Mesenchymal stem cell (in vitro differentiated cells and primary cell): ENCODE measurements at regions not wholly inside any gene's neighbourhood (a gene's known extent, or its start where the extent isn't known, plus 50 kb on each side); places are given as distances from the start of the nearest gene placed in this dataset.
A peak's percentile ranks its signal among the peaks of the same experiment; 100 is the strongest.

Experiments used
- DNase-seq: peaks from one replicate; pipeline ENCODE4 v3.0.0-alpha.2; 2013
- H2AFZ ChIP-seq: one replicate; pipeline ENCODE4 v1.6.1; 2013; ENCODE audit warnings: low read depth, mild to moderate bottlenecking, control low read depth, inconsistent platforms, low read length, moderate library complexity
- H2AK5ac ChIP-seq: 2 replicates; pipeline ENCODE4 v1.6.1; 2013; ENCODE audit warnings: low read length, moderate library complexity, mild to moderate bottlenecking, inconsistent platforms; ENCODE audit not compliant: severe bottlenecking
- H2BK120ac ChIP-seq: one replicate; pipeline ENCODE4 v1.6.1; 2013; ENCODE audit warnings: low read depth, mild to moderate bottlenecking, inconsistent platforms, low read length, moderate library complexity
- H2BK12ac ChIP-seq, 2 experiments: one replicate each; pipeline ENCODE4 v1.6.1; 2013; ENCODE audit warnings: inconsistent platforms in 2 of 2, low read length in 2 of 2, mild to moderate bottlenecking in 2 of 2, moderate library complexity in 2 of 2, control low read depth in 1 of 2
- H2BK15ac ChIP-seq: one replicate; pipeline ENCODE4 v1.6.1; 2013; ENCODE audit warnings: mild to moderate bottlenecking, low read depth, inconsistent platforms; ENCODE audit not compliant: poor library complexity, severe bottlenecking
- H2BK5ac ChIP-seq: 2 replicates; pipeline ENCODE4 v1.6.1; 2013; ENCODE audit warnings: low read depth, mild to moderate bottlenecking, low read length, control low read depth, inconsistent platforms; ENCODE audit not compliant: poor library complexity, severe bottlenecking
- H3K14ac ChIP-seq, 2 experiments: one replicate each; pipeline ENCODE4 v1.6.1; 2013; ENCODE audit warnings: inconsistent platforms in 2 of 2, low read length in 2 of 2, control low read depth in 1 of 2, mild to moderate bottlenecking in 1 of 2, moderate library complexity in 1 of 2
- H3K18ac ChIP-seq, 2 experiments: one replicate each; pipeline ENCODE4 v1.6.1; 2013; ENCODE audit warnings: inconsistent platforms in 2 of 2, low read length in 2 of 2, control low read depth in 1 of 2, low read depth in 1 of 2, mild to moderate bottlenecking in 1 of 2
- H3K23ac ChIP-seq, 2 experiments: one replicate each; pipeline ENCODE4 v1.6.1; 2013; ENCODE audit warnings: inconsistent platforms in 2 of 2, low read length in 2 of 2, mild to moderate bottlenecking in 2 of 2, moderate library complexity in 2 of 2, control low read depth in 1 of 2
- H3K27ac ChIP-seq: 2 replicates; pipeline ENCODE4 v1.5.1; 2013; ENCODE audit warnings: mild to moderate bottlenecking, moderate library complexity, low read length, control low read depth, inconsistent platforms; ENCODE audit not compliant: poor library complexity, severe bottlenecking
- H3K27me3 ChIP-seq, 2 experiments: 2 replicates each; pipeline versions ENCODE4 v1.6.1 to v1.7.0; 2013; ENCODE audit warnings: low read length in 2 of 2, mild to moderate bottlenecking in 2 of 2, moderate library complexity in 2 of 2, control low read depth in 1 of 2, inconsistent platforms in 1 of 2; ENCODE audit not compliant: control insufficient read depth in 1 of 2, insufficient read depth in 1 of 2
- H3K36me3 ChIP-seq, 2 experiments: 2 replicates each; pipeline versions ENCODE4 v1.6.1 to v1.7.0; 2013; ENCODE audit warnings: low read length in 2 of 2, control low read depth in 1 of 2, inconsistent platforms in 1 of 2, low read depth in 1 of 2, mild to moderate bottlenecking in 1 of 2; ENCODE audit not compliant: insufficient read depth in 2 of 2, control insufficient read depth in 1 of 2
- H3K4ac ChIP-seq, 2 experiments: one replicate each; pipeline ENCODE4 v1.6.1; 2013; ENCODE audit warnings: inconsistent platforms in 2 of 2, low read length in 2 of 2, mild to moderate bottlenecking in 2 of 2, moderate library complexity in 2 of 2, control low read depth in 1 of 2, low read depth in 1 of 2
- H3K4me1 ChIP-seq: 2 replicates; pipeline ENCODE4 v1.6.1; 2013; ENCODE audit warnings: low read depth, low read length, control low read depth; ENCODE audit not compliant: control insufficient read depth, insufficient read depth
- H3K4me2 ChIP-seq: 2 replicates; pipeline ENCODE4 v1.6.1; 2013; ENCODE audit warnings: low read length, mild to moderate bottlenecking, inconsistent platforms; ENCODE audit not compliant: poor library complexity, severe bottlenecking
- H3K4me3 ChIP-seq, 2 experiments: 2 replicates each; pipeline versions ENCODE4 v1.5.1 to v1.7.0; 2013; ENCODE audit warnings: low read length in 2 of 2, mild to moderate bottlenecking in 2 of 2, control low read depth in 1 of 2, low read depth in 1 of 2; ENCODE audit not compliant: insufficient read depth in 1 of 2
- H3K79me1 ChIP-seq: replicated peaks from 2 replicates; pipeline ENCODE4 v1.6.1; 2013; ENCODE audit warnings: mild to moderate bottlenecking, control low read depth, low read length, inconsistent platforms; ENCODE audit not compliant: poor library complexity, severe bottlenecking
- H3K9ac ChIP-seq: 2 replicates; pipeline ENCODE4 v1.7.0; 2013; ENCODE audit warnings: mild to moderate bottlenecking, low read length, moderate library complexity
- H3K9me3 ChIP-seq: 2 replicates; pipeline ENCODE4 v1.7.0; 2013; ENCODE audit warnings: mild to moderate bottlenecking, low read length; ENCODE audit not compliant: control insufficient read depth
- H4K8ac ChIP-seq: one replicate; pipeline ENCODE4 v1.6.1; 2013; ENCODE audit warnings: inconsistent platforms, mild to moderate bottlenecking, low read length, moderate library complexity
- H4K91ac ChIP-seq: one replicate; pipeline ENCODE4 v1.6.1; 2013; ENCODE audit warnings: mild to moderate bottlenecking, low read length, inconsistent platforms
- WGBS: methylation state at CpG from one replicate; pipeline ENCODE4 v1.1.7; 2013; ENCODE audit warnings: mixed read lengths; 5-methylcytosine and 5-hydroxymethylcytosine counted together

- no peak overlapping the region for H3K4ac ChIP-seq
- H3K23ac ChIP-seq, result no peak overlapping the region
- no peak overlapping the region for H2BK12ac ChIP-seq
- no peaks in the 10 kb centered on the region for H3K36me3 ChIP-seq
- H2BK5ac ChIP-seq, result no peak overlapping the region
- no peak overlapping the region for H2AFZ ChIP-seq
- no peak overlapping the region for H3K27ac ChIP-seq
- no peak for DNase-seq
- no peaks in the 10 kb centered on the region for H3K79me1 ChIP-seq
- WGBS, result 96% methylated on average over 4 of the region's 5 CpGs
- H3K27me3 ChIP-seq, result no peaks in the 10 kb centered on the region
- no peak overlapping the region for H4K8ac ChIP-seq
- H2BK120ac ChIP-seq, result no peak overlapping the region
- H3K4me1 ChIP-seq, result peaks cover 4% of the 10 kb centered on the region
- H4K91ac ChIP-seq, result no peak overlapping the region
- peak overlapping the region; percentile 81 for H3K9ac ChIP-seq
- no peak overlapping the region for H2AK5ac ChIP-seq
- H3K4me2 ChIP-seq, result no peak overlapping the region
- H3K18ac ChIP-seq, result no peak overlapping the region
- peak overlapping the region in 1 of 2 experiments; percentile 76 for H3K4me3 ChIP-seq
- H3K9me3 ChIP-seq, result no peaks in the 10 kb centered on the region
- no peak overlapping the region for H2BK15ac ChIP-seq
- H3K14ac ChIP-seq, result no peak overlapping the region
Measured at GRCh38 chr9:91481972-91482371, 58.3 kb upstream of the NFIL3 start.

GRCh38 chr9:91477106-91477505, 53.5 kb upstream of the NFIL3 start:
- Histone ChIP-seq H3K4me3 (peak overlapping the region in 1 of 2 experiments; percentile 32), H3K4ac (no peak overlapping the region), H4K91ac (no peak overlapping the region), H2AFZ (no peak overlapping the region), H2BK120ac (no peak overlapping the region), H3K9ac (no peak overlapping the region), H3K27me3 (no peaks in the 10 kb centered on the region), H2BK15ac (no peak overlapping the region), H2BK5ac (no peak overlapping the region), H2BK12ac (no peak overlapping the region), H3K4me1 (peaks cover 3% of the 10 kb centered on the region), H3K27ac (no peak overlapping the region), H3K14ac (no peak overlapping the region), H3K36me3 (no peaks in the 10 kb centered on the region), H4K8ac (no peak overlapping the region), H3K23ac (no peak overlapping the region), H3K9me3 (peaks cover 10% of the 10 kb centered on the region), H2AK5ac (no peak overlapping the region), H3K18ac (no peak overlapping the region), H3K4me2 (no peak overlapping the region), H3K79me1 (no peaks in the 10 kb centered on the region)
- WGBS, result 59% methylated on average over 4 of the region's 4 CpGs
- no peak for DNase-seq

- 63% methylated on average over 1 of the region's 1 CpG for WGBS
- no peak overlapping the region for H2BK15ac ChIP-seq
- no peak overlapping the region for H3K4me3 ChIP-seq
- H3K18ac ChIP-seq, result no peak overlapping the region
- no peak overlapping the region for H2AFZ ChIP-seq
- H3K79me1 ChIP-seq, result no peaks in the 10 kb centered on the region
- H3K4me1 ChIP-seq, result peaks cover under 1% of the 10 kb centered on the region
- no peak overlapping the region for H3K14ac ChIP-seq
- H2BK5ac ChIP-seq, result no peak overlapping the region
- no peak overlapping the region for H2BK120ac ChIP-seq
- H4K91ac ChIP-seq, result no peak overlapping the region
- H3K4ac ChIP-seq, result no peak overlapping the region
- H3K27ac ChIP-seq, result no peak overlapping the region
- no peaks in the 10 kb centered on the region for H3K36me3 ChIP-seq
- H2BK12ac ChIP-seq, result no peak overlapping the region
- no peak overlapping the region for H3K4me2 ChIP-seq
- no peak overlapping the region for H4K8ac ChIP-seq
- peaks cover 10% of the 10 kb centered on the region for H3K9me3 ChIP-seq
- H3K23ac ChIP-seq, result no peak overlapping the region
- no peak overlapping the region for H3K9ac ChIP-seq
- no peak overlapping the region for H2AK5ac ChIP-seq
- H3K27me3 ChIP-seq, result no peaks in the 10 kb centered on the region
- peak; percentile 55 for DNase-seq
Measured at GRCh38 chr9:91474656-91475055, 51.0 kb upstream of the NFIL3 start.
